ENCODE measurements at regions not wholly inside any gene's neighbourhood (a gene's known extent, or its start where the extent isn't known, plus 50 kb on each side); places are given as distances from the start of the nearest gene placed in this dataset.

- Histone ChIP-seq H3K4me1 (ENCODE audit: low read depth) (no peaks in the 10 kb centered on the region), H3K36me3 (ENCODE audit: low read depth) (no peaks in the 10 kb centered on the region), H3K9me3 (no peaks in the 10 kb centered on the region), H3K4me3 (no peak overlapping the region)
- ATAC-seq: no peak
- DNase-seq: no peak
- TF ChIP-seq CTCF (IDR thresholded peaks at IDR 0.05): no peak
- intact Hi-C loops (cut with DNase I, micrococcal nuclease): no loop called here
Measured at GRCh38 chr2:226273440-226273839, 526.2 kb downstream of the IRS1 start.

GRCh38 chr2:226272435-226272834, 527.2 kb downstream of the IRS1 start:
- Histone ChIP-seq H3K4me1 (ENCODE audit: low read depth) (no peaks in the 10 kb centered on the region), H3K36me3 (ENCODE audit: low read depth) (no peaks in the 10 kb centered on the region), H3K9me3 (no peaks in the 10 kb centered on the region), H3K4me3 (no peak overlapping the region)
- ATAC-seq: no peak
- no peak for DNase-seq
- no peak for TF ChIP-seq CTCF (IDR thresholded peaks at IDR 0.05)
- intact Hi-C loops (cut with DNase I, micrococcal nuclease): no loop called here

GRCh38 chr2:226270285-226271058, 529.1 kb downstream of the IRS1 start:
- no peak for TF ChIP-seq CTCF (IDR thresholded peaks at IDR 0.05)
- DNase-seq (no peak), ATAC-seq (no peak)
- Histone ChIP-seq H3K36me3 (ENCODE audit: low read depth) (no peaks in the 10 kb centered on the region), H3K9me3 (no peaks in the 10 kb centered on the region), H3K4me3 (no peak overlapping the region), H3K4me1 (ENCODE audit: low read depth) (no peaks in the 10 kb centered on the region)
- intact Hi-C loops (cut with DNase I, micrococcal nuclease): no loop called here

GRCh38 chr2:226267516-226268289, 531.9 kb downstream of the IRS1 start:
- no peak overlapping the region for H3K4me3 ChIP-seq
- intact Hi-C loops (cut with DNase I, micrococcal nuclease): no loop called here
- no peak for TF ChIP-seq CTCF (IDR thresholded peaks at IDR 0.05)

GRCh38 chr2:226256709-226257376, 542.8 kb downstream of the IRS1 start:
- no peak for TF ChIP-seq CTCF (IDR thresholded peaks at IDR 0.05)
- intact Hi-C loops (cut with DNase I, micrococcal nuclease): no loop called here
- ATAC-seq: no peak
- DNase-seq: no peak
- Histone ChIP-seq H3K9me3 (no peaks in the 10 kb centered on the region), H3K36me3 (ENCODE audit: low read depth) (no peaks in the 10 kb centered on the region), H3K4me3 (no peak overlapping the region), H3K4me1 (ENCODE audit: low read depth) (no peaks in the 10 kb centered on the region)

More at GRCh38 chr2:226267516-226268289, 531.9 kb downstream of the IRS1 start:
- no peaks in the 10 kb centered on the region for H3K36me3 ChIP-seq (ENCODE audit: low read depth)
- H3K9me3 ChIP-seq: no peaks in the 10 kb centered on the region
- ATAC-seq: no peak
- no peak for DNase-seq
- no peaks in the 10 kb centered on the region for H3K4me1 ChIP-seq (ENCODE audit: low read depth)
